Cardiac fibroblast (primary cell): ENCODE measurements at regions not wholly inside any gene's neighbourhood (a gene's known extent, or its start where the extent isn't known, plus 50 kb on each side); places are given as distances from the start of the nearest gene placed in this dataset.

Experiments used
- DNase-seq, 2 donors: peaks; one replicate each; pipeline versions ENCODE4 v3.0.0 to v3.0.0-alpha.2; 2010; ENCODE audit warnings: low read depth in 2 of 2
- H3K4me3 ChIP-seq, 2 donors: replicated peaks in 1 of 2; 1 replicate in 1 of 2; 2 replicates in 1 of 2; pipeline ENCODE4 v1.5.1; 2011; ENCODE audit warnings: low read depth in 2 of 2, low read length in 2 of 2, mild to moderate bottlenecking in 2 of 2, moderate library complexity in 1 of 2
- TF ChIP-seq, protein P1 (sequence below): IDR thresholded peaks from one replicate; pipeline ENCODE4 v1.5.1; 2011; ENCODE audit warnings: low read depth, mild to moderate bottlenecking, low read length, inconsistent platforms

DNA sequence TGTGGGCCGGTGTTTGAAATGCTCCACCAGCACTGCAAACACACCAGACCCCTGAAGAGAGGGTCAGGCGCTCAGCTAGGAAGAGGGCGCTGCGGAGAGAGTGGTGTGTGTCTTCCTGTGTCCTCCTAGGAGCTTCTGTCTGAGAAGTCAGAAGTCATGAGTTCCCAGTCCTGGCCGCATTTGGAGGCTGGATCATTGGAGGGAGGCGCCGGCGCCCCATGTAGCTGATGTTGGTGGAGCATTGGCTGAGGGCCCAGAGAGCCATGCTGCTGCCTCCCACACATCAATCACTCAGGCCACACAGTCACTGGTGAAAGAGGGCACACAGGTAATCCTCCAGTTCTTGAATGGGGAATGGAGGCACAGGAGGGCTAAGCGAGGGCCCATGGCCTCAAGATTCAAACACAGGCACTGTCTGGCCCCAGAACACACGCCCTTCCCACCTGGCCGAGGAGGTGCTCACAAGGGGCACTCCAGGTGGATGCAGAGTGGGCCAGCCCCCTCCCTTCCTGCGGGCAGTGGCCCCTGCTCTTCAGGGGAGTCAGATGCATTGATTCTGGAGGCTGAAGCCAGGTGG is 66.3 kb downstream of the RRM2 start:
- H3K4me3 ChIP-seq = no peak overlapping the region
- TF ChIP-seq, protein P1, sequence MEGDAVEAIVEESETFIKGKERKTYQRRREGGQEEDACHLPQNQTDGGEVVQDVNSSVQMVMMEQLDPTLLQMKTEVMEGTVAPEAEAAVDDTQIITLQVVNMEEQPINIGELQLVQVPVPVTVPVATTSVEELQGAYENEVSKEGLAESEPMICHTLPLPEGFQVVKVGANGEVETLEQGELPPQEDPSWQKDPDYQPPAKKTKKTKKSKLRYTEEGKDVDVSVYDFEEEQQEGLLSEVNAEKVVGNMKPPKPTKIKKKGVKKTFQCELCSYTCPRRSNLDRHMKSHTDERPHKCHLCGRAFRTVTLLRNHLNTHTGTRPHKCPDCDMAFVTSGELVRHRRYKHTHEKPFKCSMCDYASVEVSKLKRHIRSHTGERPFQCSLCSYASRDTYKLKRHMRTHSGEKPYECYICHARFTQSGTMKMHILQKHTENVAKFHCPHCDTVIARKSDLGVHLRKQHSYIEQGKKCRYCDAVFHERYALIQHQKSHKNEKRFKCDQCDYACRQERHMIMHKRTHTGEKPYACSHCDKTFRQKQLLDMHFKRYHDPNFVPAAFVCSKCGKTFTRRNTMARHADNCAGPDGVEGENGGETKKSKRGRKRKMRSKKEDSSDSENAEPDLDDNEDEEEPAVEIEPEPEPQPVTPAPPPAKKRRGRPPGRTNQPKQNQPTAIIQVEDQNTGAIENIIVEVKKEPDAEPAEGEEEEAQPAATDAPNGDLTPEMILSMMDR = no peak
- no peak for DNase-seq

GRCh38 chr2:10190255-10190654 is 67.7 kb downstream of the RRM2 start:
- TF ChIP-seq, protein P1 = no peak
- no peak overlapping the region for H3K4me3 ChIP-seq
- no peak for DNase-seq

GRCh38 chr2:10190737-10191532 is 68.4 kb downstream of the RRM2 start:
- no peak overlapping the region for H3K4me3 ChIP-seq
- TF ChIP-seq, protein P1 = no peak
- DNase-seq = no peak

- no peak overlapping the region for H3K4me3 ChIP-seq
- no peak for DNase-seq
- TF ChIP-seq, protein P1 = no peak
Observed at GRCh38 chr2:10191554-10191953, 69.0 kb downstream of the RRM2 start.

DNA sequence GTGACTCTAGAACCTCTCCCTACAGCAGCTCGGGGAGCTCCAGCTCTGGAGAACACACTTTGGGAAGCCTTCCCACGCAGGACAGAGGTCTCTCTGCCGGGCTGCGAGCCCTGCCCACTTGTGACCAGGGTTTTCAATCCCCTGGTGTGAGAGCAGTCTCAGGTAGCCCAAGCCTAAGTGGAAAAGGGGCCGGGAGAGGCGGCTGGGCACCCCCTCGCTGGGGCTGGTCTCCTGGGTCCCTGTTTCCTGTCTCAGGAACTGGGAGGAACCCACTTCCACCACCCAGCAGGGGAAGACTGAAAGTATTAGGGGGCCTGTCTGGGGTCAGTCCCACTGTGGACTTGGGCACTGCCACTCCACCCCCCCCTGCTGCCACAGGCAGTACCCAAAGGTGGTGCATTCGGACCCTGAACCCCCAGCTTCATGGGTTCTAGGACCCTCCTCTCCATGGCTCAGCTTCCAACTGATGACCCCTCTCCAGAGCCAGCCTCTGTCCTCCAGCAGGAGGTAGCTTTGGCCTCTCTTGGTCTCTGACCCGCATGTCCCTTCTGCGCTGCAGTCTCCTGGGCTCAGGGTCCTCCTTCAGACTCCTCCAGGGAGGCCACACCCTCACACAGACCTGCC is 70.0 kb downstream of the RRM2 start:
- DNase-seq = no peak
- TF ChIP-seq, protein P1 = no peak

DNA sequence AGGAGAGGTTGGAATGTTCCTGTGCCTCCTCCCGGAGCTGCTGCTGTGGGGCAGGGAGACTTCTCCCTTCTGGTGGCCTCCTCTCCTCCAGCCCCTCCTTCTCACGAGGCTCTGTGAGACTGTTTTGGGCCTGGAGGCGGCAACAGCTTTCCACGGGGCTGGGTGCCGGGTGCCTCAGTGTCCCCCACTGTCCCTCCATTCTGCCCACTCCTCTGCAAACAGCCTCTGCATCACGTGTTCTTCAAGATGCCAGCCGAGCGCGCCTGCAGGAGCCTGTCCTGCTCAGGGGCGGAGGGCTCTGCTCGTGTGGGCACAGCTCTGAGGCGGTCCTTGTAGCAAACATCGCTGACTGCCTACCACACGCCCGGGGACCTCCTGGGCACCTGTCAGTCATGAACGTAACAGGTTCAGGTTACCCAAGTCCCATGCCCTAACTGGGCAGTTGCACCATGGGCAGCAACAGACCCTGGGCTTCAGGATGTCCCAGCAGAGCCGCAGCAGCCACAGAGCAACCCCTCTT is 70.8 kb downstream of the RRM2 start:
- no peak overlapping the region for H3K4me3 ChIP-seq
- TF ChIP-seq, protein P1 = no peak
- no peak for DNase-seq

More for the DNA sequence above, 70.0 kb downstream of the RRM2 start:
- no peak overlapping the region for H3K4me3 ChIP-seq
